ENCODE measurements at regions not wholly inside any gene's neighbourhood (a gene's known extent, or its start where the extent isn't known, plus 50 kb on each side); places are given as distances from the start of the nearest gene placed in this dataset.

DNA sequence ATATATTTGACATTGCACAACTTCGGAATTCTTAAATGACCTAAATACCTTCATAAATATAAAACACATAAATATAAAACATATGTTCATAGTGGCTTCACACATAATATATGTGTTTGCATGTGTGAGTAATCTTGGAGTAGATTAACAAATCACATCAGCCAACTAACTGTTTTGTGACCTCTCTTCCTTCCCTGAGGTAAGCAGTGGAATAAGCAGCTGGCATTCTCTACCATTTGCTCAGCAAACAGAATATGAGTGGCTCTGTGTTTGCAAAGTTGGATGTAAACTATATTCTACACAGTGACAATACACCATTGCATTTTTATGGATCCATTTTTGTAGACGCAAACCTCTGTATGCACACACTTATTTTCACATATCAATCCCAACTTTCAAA is 189.9 kb downstream of the ACER2 start:
- no peak overlapping the region for H3K4me3 ChIP-seq (IDR thresholded peaks at IDR 0.05; ENCODE audit: insufficient read depth, low read depth, low read length)
- H3K36me3 ChIP-seq (ENCODE audit: insufficient read depth) = no peaks in the 10 kb centered on the region
- H2AFZ ChIP-seq (ENCODE audit: low read depth) = no peak overlapping the region
- H3K27ac ChIP-seq = no peak overlapping the region
- H3K4me1 ChIP-seq (ENCODE audit: low read depth, poor library complexity, severe bottlenecking) = no peaks in the 10 kb centered on the region
- H4K20me1 ChIP-seq (ENCODE audit: insufficient read depth) = no peaks in the 10 kb centered on the region
- H3K9ac ChIP-seq = no peak overlapping the region
- no peaks in the 10 kb centered on the region for H3K27me3 ChIP-seq (ENCODE audit: insufficient read depth, low read depth)
- TF ChIP-seq, protein P1, sequence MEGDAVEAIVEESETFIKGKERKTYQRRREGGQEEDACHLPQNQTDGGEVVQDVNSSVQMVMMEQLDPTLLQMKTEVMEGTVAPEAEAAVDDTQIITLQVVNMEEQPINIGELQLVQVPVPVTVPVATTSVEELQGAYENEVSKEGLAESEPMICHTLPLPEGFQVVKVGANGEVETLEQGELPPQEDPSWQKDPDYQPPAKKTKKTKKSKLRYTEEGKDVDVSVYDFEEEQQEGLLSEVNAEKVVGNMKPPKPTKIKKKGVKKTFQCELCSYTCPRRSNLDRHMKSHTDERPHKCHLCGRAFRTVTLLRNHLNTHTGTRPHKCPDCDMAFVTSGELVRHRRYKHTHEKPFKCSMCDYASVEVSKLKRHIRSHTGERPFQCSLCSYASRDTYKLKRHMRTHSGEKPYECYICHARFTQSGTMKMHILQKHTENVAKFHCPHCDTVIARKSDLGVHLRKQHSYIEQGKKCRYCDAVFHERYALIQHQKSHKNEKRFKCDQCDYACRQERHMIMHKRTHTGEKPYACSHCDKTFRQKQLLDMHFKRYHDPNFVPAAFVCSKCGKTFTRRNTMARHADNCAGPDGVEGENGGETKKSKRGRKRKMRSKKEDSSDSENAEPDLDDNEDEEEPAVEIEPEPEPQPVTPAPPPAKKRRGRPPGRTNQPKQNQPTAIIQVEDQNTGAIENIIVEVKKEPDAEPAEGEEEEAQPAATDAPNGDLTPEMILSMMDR (conservative IDR thresholded peaks at IDR 0.05; ENCODE audit: low read depth, low read length) = no peak
- H3K79me2 ChIP-seq (ENCODE audit: insufficient read depth, low read depth) = no peaks in the 10 kb centered on the region
- no peak overlapping the region for H3K4me2 ChIP-seq

- no peak overlapping the region for H3K27ac ChIP-seq
- H3K4me3 ChIP-seq (IDR thresholded peaks at IDR 0.05; ENCODE audit: insufficient read depth, low read depth, low read length) = no peak overlapping the region
- no peaks in the 10 kb centered on the region for H4K20me1 ChIP-seq (ENCODE audit: insufficient read depth)
- H3K36me3 ChIP-seq (ENCODE audit: insufficient read depth) = no peaks in the 10 kb centered on the region
- H3K27me3 ChIP-seq (ENCODE audit: insufficient read depth, low read depth) = no peaks in the 10 kb centered on the region
- no peaks in the 10 kb centered on the region for H3K4me1 ChIP-seq (ENCODE audit: low read depth, poor library complexity, severe bottlenecking)
- TF ChIP-seq, protein P1 (conservative IDR thresholded peaks at IDR 0.05; ENCODE audit: low read depth, low read length) = no peak
- no peak overlapping the region for H3K9ac ChIP-seq
- H3K4me2 ChIP-seq = no peak overlapping the region
- no peaks in the 10 kb centered on the region for H3K79me2 ChIP-seq (ENCODE audit: insufficient read depth, low read depth)
- no peak overlapping the region for H2AFZ ChIP-seq (ENCODE audit: low read depth)
Measured at GRCh38 chr9:19597176-19597575, 188.4 kb downstream of the ACER2 start.

DNA sequence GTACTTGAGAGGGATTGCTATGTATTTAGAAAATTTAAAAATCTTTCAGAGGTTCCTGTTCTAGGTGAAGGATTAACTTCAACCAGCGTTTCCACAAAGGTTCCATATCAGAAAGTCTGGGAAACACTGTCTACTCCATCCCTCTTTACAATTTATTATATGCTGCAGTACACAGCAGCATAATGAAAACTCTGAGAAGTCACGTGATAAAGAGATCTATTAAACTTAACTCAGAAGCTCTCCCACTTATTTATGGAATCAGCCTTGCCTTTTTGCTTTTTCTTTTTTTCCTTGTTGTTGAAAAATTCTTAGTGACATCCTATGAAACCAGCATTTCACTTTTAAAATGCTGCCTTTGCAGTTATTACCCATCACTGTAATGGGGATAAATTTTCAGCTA is 186.2 kb downstream of the ACER2 start:
- Histone ChIP-seq H3K27me3 (ENCODE audit: insufficient read depth, low read depth) (no peaks in the 10 kb centered on the region), H3K4me1 (ENCODE audit: low read depth, poor library complexity, severe bottlenecking) (no peaks in the 10 kb centered on the region), H3K27ac (no peak overlapping the region), H3K36me3 (ENCODE audit: insufficient read depth) (no peaks in the 10 kb centered on the region), H4K20me1 (ENCODE audit: insufficient read depth) (no peaks in the 10 kb centered on the region), H3K9ac (no peak overlapping the region), H2AFZ (ENCODE audit: low read depth) (no peak overlapping the region), H3K79me2 (ENCODE audit: insufficient read depth, low read depth) (no peaks in the 10 kb centered on the region), H3K4me3 (IDR thresholded peaks at IDR 0.05; ENCODE audit: insufficient read depth, low read depth, low read length) (no peak overlapping the region), H3K4me2 (no peak overlapping the region)
- TF ChIP-seq, protein P1 (conservative IDR thresholded peaks at IDR 0.05; ENCODE audit: low read depth, low read length) = no peak

GRCh38 chr9:19587678-19588077 is 178.9 kb downstream of the ACER2 start:
- no peak overlapping the region for H3K4me2 ChIP-seq
- TF ChIP-seq, protein P1 (conservative IDR thresholded peaks at IDR 0.05; ENCODE audit: low read depth, low read length) = no peak
- no peaks in the 10 kb centered on the region for H4K20me1 ChIP-seq (ENCODE audit: insufficient read depth)
- H3K4me1 ChIP-seq (ENCODE audit: low read depth, poor library complexity, severe bottlenecking) = no peaks in the 10 kb centered on the region
- no peaks in the 10 kb centered on the region for H3K79me2 ChIP-seq (ENCODE audit: insufficient read depth, low read depth)
- no peak overlapping the region for H3K9ac ChIP-seq
- H2AFZ ChIP-seq (ENCODE audit: low read depth) = no peak overlapping the region
- H3K27ac ChIP-seq = no peak overlapping the region
- no peaks in the 10 kb centered on the region for H3K36me3 ChIP-seq (ENCODE audit: insufficient read depth)
- H3K27me3 ChIP-seq (ENCODE audit: insufficient read depth, low read depth) = no peaks in the 10 kb centered on the region
- no peak overlapping the region for H3K4me3 ChIP-seq (IDR thresholded peaks at IDR 0.05; ENCODE audit: insufficient read depth, low read depth, low read length)
